Neural cell (in vitro differentiated cells): ENCODE measurements at regions not wholly inside any gene's neighbourhood (a gene's known extent, or its start where the extent isn't known, plus 50 kb on each side); places are given as distances from the start of the nearest gene placed in this dataset.

Source experiments
- H2AFZ ChIP-seq: fragments of 200-600, 300-800 bp; sonication (generic), shearing (Covaris generic); 2 replicates; pipeline ENCODE4 v1.6.0; 2014; ENCODE audit warnings: low read depth, mild to moderate bottlenecking, antibody characterized with exemption, low read length, moderate library complexity
- H3F3A ChIP-seq: fragments of 200-600 bp; shearing (Covaris generic); 2 replicates; pipeline ENCODE4 v1.6.1; 2016; ENCODE audit warnings: mild to moderate bottlenecking, moderate library complexity, mixed read lengths, antibody characterized with exemption, low read length; ENCODE audit not compliant: insufficient read depth, poor library complexity, severe bottlenecking
- H3K27ac ChIP-seq: fragments of 200-600, 300-800 bp; sonication (generic), shearing (Covaris generic); 2 replicates; pipeline ENCODE4 v1.5.1; 2014; ENCODE audit warnings: mild to moderate bottlenecking, low read length, moderate library complexity
- H3K27me3 ChIP-seq: fragments of 300-800, 200-600 bp; sonication (generic), shearing (Covaris generic); 2 replicates; pipeline ENCODE4 v1.6.0; 2014; ENCODE audit warnings: mild to moderate bottlenecking, low read depth, low read length, moderate library complexity; ENCODE audit not compliant: insufficient read depth
- H3K36me3 ChIP-seq: fragments of 300-800, 200-600 bp; sonication (generic), shearing (Covaris generic); 2 replicates; pipeline ENCODE4 v1.5.1; 2014; ENCODE audit warnings: mild to moderate bottlenecking, antibody characterized with exemption, low read length, moderate library complexity; ENCODE audit not compliant: insufficient read depth
- H3K4me2 ChIP-seq: fragments of 300-800, 200-600 bp; sonication (generic), shearing (Covaris generic); 2 replicates; pipeline ENCODE4 v1.6.0; 2014; ENCODE audit warnings: mild to moderate bottlenecking, low read length
- H3K4me3 ChIP-seq: fragments of 300-800, 200-600 bp; sonication (generic), shearing (Covaris generic); 2 replicates; pipeline ENCODE4 v1.5.1; 2014; ENCODE audit warnings: mild to moderate bottlenecking, low read length, moderate library complexity
- H3K79me2 ChIP-seq: fragments of 200-600 bp; shearing (Covaris generic); replicated peaks from 2 replicates; pipeline ENCODE4 v1.6.0; 2014; ENCODE audit warnings: mild to moderate bottlenecking, low read length, moderate library complexity; ENCODE audit not compliant: insufficient read depth
- H3K9ac ChIP-seq: fragments of 300-800, 200-600 bp; sonication (generic), shearing (Covaris generic); 2 replicates; pipeline ENCODE4 v1.6.1; 2016; ENCODE audit warnings: mild to moderate bottlenecking, low read length, mixed read lengths
- H3K9me2 ChIP-seq: fragments of 200-600 bp; shearing (Covaris generic); 2 replicates; pipeline ENCODE4 v1.6.1; 2016; ENCODE audit warnings: mild to moderate bottlenecking, low read length, mixed read lengths; ENCODE audit not compliant: insufficient read depth
- H3K9me3 ChIP-seq: fragments of 200-600, 300-800 bp; sonication (generic), shearing (Covaris generic); 2 replicates; pipeline ENCODE4 v1.6.1; 2016; ENCODE audit warnings: mild to moderate bottlenecking, mixed run types, low read length, moderate library complexity, mixed read lengths
- H4K20me1 ChIP-seq: fragments of 200-600 bp; shearing (Covaris generic); 2 replicates; pipeline ENCODE4 v1.6.1; 2016; ENCODE audit warnings: mild to moderate bottlenecking, mixed run types; ENCODE audit not compliant: insufficient read depth
- EP300 ChIP-seq: fragments of 450-650 bp; conservative IDR thresholded peaks from 2 replicates; pipeline ENCODE4 v1.6.1; 2014; ENCODE audit warnings: antibody characterized with exemption, mild to moderate bottlenecking, moderate library complexity; ENCODE audit not compliant: poor library complexity, severe bottlenecking
- EZH2 ChIP-seq: fragments of 200-600, 300-800 bp; shearing (Covaris generic), sonication (generic); IDR thresholded peaks from 2 replicates; pipeline ENCODE4 v1.6.1; 2014; ENCODE audit warnings: antibody characterized with exemption, low read length, borderline replicate concordance, mild to moderate bottlenecking; ENCODE audit not compliant: insufficient read depth, poor library complexity, severe bottlenecking
- MXI1 ChIP-seq: fragments of 450-650 bp; conservative IDR thresholded peaks from 2 replicates; pipeline ENCODE4 v1.6.1; 2014; ENCODE audit warnings: antibody characterized with exemption, mild to moderate bottlenecking; ENCODE audit not compliant: poor library complexity, severe bottlenecking
- POLR2AphosphoS5 ChIP-seq: IDR thresholded peaks from 2 replicates; pipeline ENCODE4 v1.6.1; 2012
- RAD21 ChIP-seq: fragments of 450-650 bp; conservative IDR thresholded peaks from 2 replicates; pipeline ENCODE4 v1.6.1; 2014; ENCODE audit warnings: antibody characterized with exemption, mild to moderate bottlenecking, moderate library complexity
- SMC3 ChIP-seq: fragments of 450-650 bp; conservative IDR thresholded peaks from 2 replicates; pipeline ENCODE4 v1.6.1; 2014; ENCODE audit warnings: antibody characterized with exemption, mild to moderate bottlenecking, moderate library complexity; ENCODE audit not compliant: poor library complexity
- TAF1 ChIP-seq: IDR thresholded peaks from 2 replicates; pipeline ENCODE4 v1.6.1; 2012; ENCODE audit warnings: low read depth
- TF ChIP-seq, protein P1 (sequence below): fragments of 450-650 bp; IDR thresholded peaks from 2 replicates; pipeline ENCODE4 v1.5.1; 2014; ENCODE audit warnings: antibody characterized with exemption, mild to moderate bottlenecking, moderate library complexity; ENCODE audit not compliant: poor library complexity, severe bottlenecking
- TF ChIP-seq, protein P2 (sequence below): IDR thresholded peaks from 2 replicates; pipeline ENCODE4 v1.6.1; 2012; ENCODE audit warnings: borderline replicate concordance

DNA sequence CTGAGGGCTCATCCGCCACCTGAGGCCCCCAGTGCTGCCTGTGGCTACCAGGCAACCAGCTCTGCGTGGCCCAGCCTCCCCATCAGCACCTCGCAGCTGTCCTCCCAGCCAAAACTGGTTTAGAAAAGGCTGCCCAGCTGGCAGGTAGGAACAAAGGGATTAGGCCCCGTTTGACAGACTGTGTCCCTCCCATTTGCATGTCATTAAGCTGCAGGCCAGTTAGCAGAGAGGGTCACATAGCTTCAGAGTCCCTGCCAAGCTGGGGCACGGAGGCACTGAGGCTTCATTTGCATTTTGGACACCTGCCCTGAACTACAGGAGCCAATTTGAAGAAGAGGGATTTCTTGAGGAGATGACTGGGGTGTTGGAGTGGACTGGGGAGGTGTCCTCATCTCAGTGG lies 177.9 kb downstream of the TLE3 start:
- no peak for TF ChIP-seq EZH2
- TF ChIP-seq, protein P1, sequence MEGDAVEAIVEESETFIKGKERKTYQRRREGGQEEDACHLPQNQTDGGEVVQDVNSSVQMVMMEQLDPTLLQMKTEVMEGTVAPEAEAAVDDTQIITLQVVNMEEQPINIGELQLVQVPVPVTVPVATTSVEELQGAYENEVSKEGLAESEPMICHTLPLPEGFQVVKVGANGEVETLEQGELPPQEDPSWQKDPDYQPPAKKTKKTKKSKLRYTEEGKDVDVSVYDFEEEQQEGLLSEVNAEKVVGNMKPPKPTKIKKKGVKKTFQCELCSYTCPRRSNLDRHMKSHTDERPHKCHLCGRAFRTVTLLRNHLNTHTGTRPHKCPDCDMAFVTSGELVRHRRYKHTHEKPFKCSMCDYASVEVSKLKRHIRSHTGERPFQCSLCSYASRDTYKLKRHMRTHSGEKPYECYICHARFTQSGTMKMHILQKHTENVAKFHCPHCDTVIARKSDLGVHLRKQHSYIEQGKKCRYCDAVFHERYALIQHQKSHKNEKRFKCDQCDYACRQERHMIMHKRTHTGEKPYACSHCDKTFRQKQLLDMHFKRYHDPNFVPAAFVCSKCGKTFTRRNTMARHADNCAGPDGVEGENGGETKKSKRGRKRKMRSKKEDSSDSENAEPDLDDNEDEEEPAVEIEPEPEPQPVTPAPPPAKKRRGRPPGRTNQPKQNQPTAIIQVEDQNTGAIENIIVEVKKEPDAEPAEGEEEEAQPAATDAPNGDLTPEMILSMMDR: no peak
- TF ChIP-seq MXI1: no peak
- TF ChIP-seq EP300: no peak
- TF ChIP-seq POLR2AphosphoS5: no peak
- no peak for TF ChIP-seq TAF1
- TF ChIP-seq RAD21: no peak
- no peak for TF ChIP-seq SMC3
- TF ChIP-seq, protein P2, sequence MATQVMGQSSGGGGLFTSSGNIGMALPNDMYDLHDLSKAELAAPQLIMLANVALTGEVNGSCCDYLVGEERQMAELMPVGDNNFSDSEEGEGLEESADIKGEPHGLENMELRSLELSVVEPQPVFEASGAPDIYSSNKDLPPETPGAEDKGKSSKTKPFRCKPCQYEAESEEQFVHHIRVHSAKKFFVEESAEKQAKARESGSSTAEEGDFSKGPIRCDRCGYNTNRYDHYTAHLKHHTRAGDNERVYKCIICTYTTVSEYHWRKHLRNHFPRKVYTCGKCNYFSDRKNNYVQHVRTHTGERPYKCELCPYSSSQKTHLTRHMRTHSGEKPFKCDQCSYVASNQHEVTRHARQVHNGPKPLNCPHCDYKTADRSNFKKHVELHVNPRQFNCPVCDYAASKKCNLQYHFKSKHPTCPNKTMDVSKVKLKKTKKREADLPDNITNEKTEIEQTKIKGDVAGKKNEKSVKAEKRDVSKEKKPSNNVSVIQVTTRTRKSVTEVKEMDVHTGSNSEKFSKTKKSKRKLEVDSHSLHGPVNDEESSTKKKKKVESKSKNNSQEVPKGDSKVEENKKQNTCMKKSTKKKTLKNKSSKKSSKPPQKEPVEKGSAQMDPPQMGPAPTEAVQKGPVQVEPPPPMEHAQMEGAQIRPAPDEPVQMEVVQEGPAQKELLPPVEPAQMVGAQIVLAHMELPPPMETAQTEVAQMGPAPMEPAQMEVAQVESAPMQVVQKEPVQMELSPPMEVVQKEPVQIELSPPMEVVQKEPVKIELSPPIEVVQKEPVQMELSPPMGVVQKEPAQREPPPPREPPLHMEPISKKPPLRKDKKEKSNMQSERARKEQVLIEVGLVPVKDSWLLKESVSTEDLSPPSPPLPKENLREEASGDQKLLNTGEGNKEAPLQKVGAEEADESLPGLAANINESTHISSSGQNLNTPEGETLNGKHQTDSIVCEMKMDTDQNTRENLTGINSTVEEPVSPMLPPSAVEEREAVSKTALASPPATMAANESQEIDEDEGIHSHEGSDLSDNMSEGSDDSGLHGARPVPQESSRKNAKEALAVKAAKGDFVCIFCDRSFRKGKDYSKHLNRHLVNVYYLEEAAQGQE: no peak
- Histone ChIP-seq H4K20me1 (no peaks in the 10 kb centered on the region), H3K36me3 (no peaks in the 10 kb centered on the region), H3F3A (no peaks in the 10 kb centered on the region), H3K9ac (no peak overlapping the region), H3K4me3 (no peak overlapping the region), H2AFZ (no peak overlapping the region), H3K9me2 (no peaks in the 10 kb centered on the region), H3K9me3 (no peaks in the 10 kb centered on the region), H3K27ac (no peak overlapping the region), H3K4me2 (no peak overlapping the region), H3K27me3 (no peaks in the 10 kb centered on the region), H3K79me2 (no peaks in the 10 kb centered on the region)

DNA sequence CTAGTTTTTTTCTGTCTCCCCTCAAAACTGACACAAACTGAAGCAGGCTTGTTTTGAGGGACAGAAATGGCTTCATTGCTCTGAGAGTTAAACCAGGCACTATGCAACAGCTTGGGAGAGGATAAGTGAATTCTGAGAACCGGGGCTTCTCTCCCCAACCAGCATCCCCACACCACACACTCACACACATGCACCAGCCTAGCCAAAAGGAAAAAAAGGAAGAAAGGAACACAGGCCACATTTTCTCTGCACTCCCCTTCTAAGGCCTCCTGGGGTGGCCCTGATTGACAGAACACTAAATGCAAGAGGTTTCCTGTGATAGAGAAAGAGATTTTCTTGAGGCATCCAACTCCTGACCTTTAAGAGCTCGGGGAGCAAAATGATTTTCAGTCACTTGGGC lies 177.5 kb downstream of the TLE3 start:
- Histone ChIP-seq H3K4me3 (no peak overlapping the region), H3K79me2 (no peaks in the 10 kb centered on the region), H2AFZ (no peak overlapping the region), H4K20me1 (no peaks in the 10 kb centered on the region), H3K4me2 (no peak overlapping the region), H3K36me3 (no peaks in the 10 kb centered on the region), H3K27me3 (no peaks in the 10 kb centered on the region), H3F3A (no peaks in the 10 kb centered on the region), H3K9me2 (no peaks in the 10 kb centered on the region), H3K9me3 (no peaks in the 10 kb centered on the region), H3K9ac (no peak overlapping the region), H3K27ac (no peak overlapping the region)
- TF ChIP-seq POLR2AphosphoS5 (no peak), EZH2 (no peak), MXI1 (no peak), EP300 (no peak), SMC3 (no peak), TAF1 (no peak), RAD21 (no peak)
- TF ChIP-seq, protein P2: no peak
- TF ChIP-seq, protein P1: no peak
